DND-41 (cell line): ENCODE measurements at regions not wholly inside any gene's neighbourhood (a gene's known extent, or its start where the extent isn't known, plus 50 kb on each side); places are given as distances from the start of the nearest gene placed in this dataset.
"Not testable (repeated sequence)": the region's sequence is repeated elsewhere in the genome, so short reads cannot be mapped to it uniquely, and the experiment has no call there.

ENCODE experiments used
- ATAC-seq: fragments of 200-7000 bp; cut with Tn5 transposase; 3 replicates; pipeline ENCODE4 v1.9.1; 2021; ENCODE audit warnings: low read depth; ENCODE audit not compliant: insufficient read depth
- DNase-seq: peaks from one replicate; pipeline ENCODE4 v3.0.0-alpha.2; 2020
- H2AFZ ChIP-seq: 2 replicates; pipeline ENCODE4 v1.6.0; 2012; ENCODE audit warnings: low read depth, low read length
- H3K27ac ChIP-seq: 2 replicates; pipeline ENCODE4 v1.5.1; 2012; ENCODE audit warnings: low read length, inconsistent platforms
- H3K27me3 ChIP-seq: fragments of 200-600 bp; sonication (generic); 2 replicates; pipeline ENCODE4 v1.6.0; 2012; ENCODE audit warnings: low read length, mild to moderate bottlenecking, inconsistent platforms; ENCODE audit not compliant: insufficient read depth, poor library complexity
- H3K36me3 ChIP-seq: 2 replicates; pipeline ENCODE4 v1.5.1; 2012; ENCODE audit warnings: low read length, inconsistent platforms; ENCODE audit not compliant: insufficient read depth
- H3K4me1 ChIP-seq: 2 replicates; pipeline ENCODE4 v1.5.1; 2012; ENCODE audit warnings: mild to moderate bottlenecking, low read length; ENCODE audit not compliant: insufficient read depth
- H3K4me2 ChIP-seq: 2 replicates; pipeline ENCODE4 v1.6.0; 2012; ENCODE audit warnings: mild to moderate bottlenecking, moderate library complexity, low read length, inconsistent platforms; ENCODE audit not compliant: insufficient read depth
- H3K4me3 ChIP-seq, 2 experiments: fragments of 200-600 bp in 1 of 2; shearing (Covaris generic) in 1 of 2; 2 replicates each; pipeline ENCODE4 v1.5.1; 2012 to 2016; ENCODE audit warnings: inconsistent platforms in 2 of 2, low read length in 2 of 2, mild to moderate bottlenecking in 2 of 2, low read depth in 1 of 2, moderate library complexity in 1 of 2
- H3K79me2 ChIP-seq: 2 replicates; pipeline ENCODE4 v1.6.0; 2012; ENCODE audit warnings: low read length, inconsistent platforms; ENCODE audit not compliant: insufficient read depth
- H3K9ac ChIP-seq: 2 replicates; pipeline ENCODE4 v1.6.0; 2012; ENCODE audit warnings: low read depth, mild to moderate bottlenecking, inconsistent platforms, low read length, moderate library complexity
- H3K9me3 ChIP-seq: 2 replicates; pipeline ENCODE4 v1.5.1; 2012; ENCODE audit warnings: low read length, moderate library complexity, mild to moderate bottlenecking, inconsistent platforms; ENCODE audit not compliant: insufficient read depth, severe bottlenecking
- H4K20me1 ChIP-seq: 2 replicates; pipeline ENCODE4 v1.6.0; 2012; ENCODE audit warnings: low read length; ENCODE audit not compliant: insufficient read depth
- CTCF ChIP-seq: IDR thresholded peaks from 2 replicates; pipeline ENCODE4 v1.5.1; 2012; ENCODE audit warnings: borderline replicate concordance, low read length, moderate library complexity, mild to moderate bottlenecking; ENCODE audit not compliant: poor library complexity, severe bottlenecking; ENCODE audit errors: extremely low read depth
- EZH2 ChIP-seq: IDR thresholded peaks from 3 replicates; pipeline ENCODE4 v1.6.1; 2012; ENCODE audit warnings: borderline replicate concordance, low read depth, mild to moderate bottlenecking, moderate library complexity, low read length, inconsistent platforms; ENCODE audit not compliant: severe bottlenecking

GRCh38 chrX:129092757-129093156 is 430.5 kb downstream of the SMARCA1 start:
- no peaks in the 10 kb centered on the region for H3K4me1 ChIP-seq
- no peak overlapping the region for H3K4me2 ChIP-seq
- no peak for TF ChIP-seq EZH2
- no peak for TF ChIP-seq CTCF

GRCh38 chrX:129092242-129092641 is 431.0 kb downstream of the SMARCA1 start:
- Histone ChIP-seq H3K9ac (no peak overlapping the region), H3K27ac (no peak overlapping the region), H3K4me1 (no peaks in the 10 kb centered on the region), H3K9me3 (no peaks in the 10 kb centered on the region), H2AFZ (no peak overlapping the region), H3K27me3 (no peaks in the 10 kb centered on the region), H4K20me1 (no peaks in the 10 kb centered on the region), H3K36me3 (no peaks in the 10 kb centered on the region), H3K79me2 (no peaks in the 10 kb centered on the region), H3K4me3 (no peak overlapping the region), H3K4me2 (no peak overlapping the region)
- no peak for TF ChIP-seq EZH2
- TF ChIP-seq CTCF, result no peak
- no peak for DNase-seq
- no peak for ATAC-seq

More at GRCh38 chrX:129092757-129093156, 430.5 kb downstream of the SMARCA1 start:
- Histone ChIP-seq H3K27ac (no peak overlapping the region), H3K27me3 (no peaks in the 10 kb centered on the region), H3K36me3 (no peaks in the 10 kb centered on the region), H3K79me2 (no peaks in the 10 kb centered on the region), H3K4me3 (no peak overlapping the region), H3K9me3 (no peaks in the 10 kb centered on the region), H2AFZ (no peak overlapping the region), H3K9ac (no peak overlapping the region), H4K20me1 (no peaks in the 10 kb centered on the region)
- DNase-seq (no peak), ATAC-seq (no peak)

GRCh38 chrX:129091097-129091496 is 432.2 kb downstream of the SMARCA1 start:
- Histone ChIP-seq H3K9me3 (no peaks in the 10 kb centered on the region), H3K4me2 (no peak overlapping the region), H3K27ac (no peak overlapping the region), H3K27me3 (no peaks in the 10 kb centered on the region), H3K4me1 (no peaks in the 10 kb centered on the region), H3K36me3 (no peaks in the 10 kb centered on the region), H3K9ac (no peak overlapping the region), H2AFZ (no peak overlapping the region), H3K79me2 (no peaks in the 10 kb centered on the region), H3K4me3 (no peak overlapping the region), H4K20me1 (no peaks in the 10 kb centered on the region)
- DNase-seq (no peak), ATAC-seq (no peak)
- no peak for TF ChIP-seq EZH2

- no peak for ATAC-seq
- Histone ChIP-seq H2AFZ (no peak overlapping the region), H3K4me2 (no peak overlapping the region)
These were observed 436.5 kb downstream of the SMARCA1 start for GRCh38 chrX:129086802-129087201.

GRCh38 chrX:129084291-129084690 is 439.0 kb downstream of the SMARCA1 start:
- ATAC-seq, DNase-seq, H3K27ac ChIP-seq, H3K4me3 ChIP-seq, H3K9me3 ChIP-seq, H3K79me2 ChIP-seq, H3K27me3 ChIP-seq, H2AFZ ChIP-seq, H3K4me1 ChIP-seq, H3K9ac ChIP-seq, H3K36me3 ChIP-seq, H4K20me1 ChIP-seq, H3K4me2 ChIP-seq: not testable (repeated sequence)

More at GRCh38 chrX:129086802-129087201, 436.5 kb downstream of the SMARCA1 start:
- no peak overlapping the region for H3K27ac ChIP-seq
- no peaks in the 10 kb centered on the region for H3K36me3 ChIP-seq
- no peaks in the 10 kb centered on the region for H4K20me1 ChIP-seq
- no peaks in the 10 kb centered on the region for H3K27me3 ChIP-seq
- no peaks in the 10 kb centered on the region for H3K4me1 ChIP-seq
- H3K4me3 ChIP-seq, result no peak overlapping the region
- TF ChIP-seq CTCF (no peak), EZH2 (no peak)
- H3K9me3 ChIP-seq, result no peaks in the 10 kb centered on the region
- no peak for DNase-seq
- no peak overlapping the region for H3K9ac ChIP-seq
- no peaks in the 10 kb centered on the region for H3K79me2 ChIP-seq
